Chondrocyte (in vitro differentiated cells): ENCODE measurements at regions not wholly inside any gene's neighbourhood (a gene's known extent, or its start where the extent isn't known, plus 50 kb on each side); places are given as distances from the start of the nearest gene placed in this dataset.

ENCODE experiments used
- DNase-seq: peaks from one replicate; pipeline ENCODE4 v3.0.0; 2021; ENCODE audit warnings: mixed read lengths, low spot score
- H3K27ac Mint-ChIP-seq: one replicate; pipeline ENCODE4 v1.8.0; 2021; ENCODE audit warnings: mild to moderate bottlenecking, moderate library complexity, mixed read lengths; ENCODE audit not compliant: unreplicated experiment
- H3K27me3 Mint-ChIP-seq: 2 replicates; pipeline ENCODE4 v1.8.0; 2021; ENCODE audit warnings: low read depth, mixed read lengths
- H3K36me3 Mint-ChIP-seq: 2 replicates; pipeline ENCODE4 v1.8.0; 2021; ENCODE audit warnings: low read depth, mixed read lengths
- H3K4me1 Mint-ChIP-seq: 2 replicates; pipeline ENCODE4 v1.8.0; 2021; ENCODE audit warnings: low read depth, mild to moderate bottlenecking, mixed read lengths
- H3K4me3 Mint-ChIP-seq: one replicate; pipeline ENCODE4 v1.8.0; 2021; ENCODE audit warnings: mild to moderate bottlenecking, moderate library complexity, mixed read lengths; ENCODE audit not compliant: unreplicated experiment
- H3K9me3 Mint-ChIP-seq: 2 replicates; pipeline ENCODE4 v1.8.0; 2021; ENCODE audit warnings: low read depth, mixed read lengths
- TF ChIP-seq, protein P1 (sequence below): fragments of 200-600 bp; sonication (generic); IDR thresholded peaks from 2 replicates; pipeline ENCODE4 v1.5.0; 2021; ENCODE audit warnings: antibody characterized with exemption, mild to moderate bottlenecking, moderate library complexity

DNA sequence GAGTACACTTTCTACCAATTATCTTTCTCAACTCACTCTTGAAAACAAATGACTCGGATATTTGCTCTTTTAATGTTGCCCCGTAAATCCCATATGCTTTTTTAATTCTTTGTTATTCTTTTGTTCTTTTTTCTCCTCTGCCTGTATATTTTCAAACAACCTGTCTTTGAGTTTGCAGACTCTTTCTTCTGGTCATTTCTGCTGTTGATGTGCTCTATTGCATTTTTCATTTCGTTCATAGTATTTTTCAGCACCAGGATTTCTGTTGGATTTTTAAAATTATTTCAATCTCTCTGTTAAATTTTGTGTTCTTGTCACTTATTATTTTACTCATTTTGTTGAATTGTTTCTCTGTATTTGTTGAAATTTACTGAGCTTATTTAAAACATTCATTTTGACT, 146.8 kb upstream of the B3GALT2 start:
- DNase-seq = no peak
- Mint-ChIP-seq H3K9me3 (peaks cover 51% of the 10 kb centered on the region), H3K27ac (no peak overlapping the region), H3K27me3 (no peaks in the 10 kb centered on the region), H3K4me3 (no peak overlapping the region), H3K4me1 (peaks cover 38% of the 10 kb centered on the region), H3K36me3 (peaks cover 27% of the 10 kb centered on the region)
- TF ChIP-seq, protein P1, sequence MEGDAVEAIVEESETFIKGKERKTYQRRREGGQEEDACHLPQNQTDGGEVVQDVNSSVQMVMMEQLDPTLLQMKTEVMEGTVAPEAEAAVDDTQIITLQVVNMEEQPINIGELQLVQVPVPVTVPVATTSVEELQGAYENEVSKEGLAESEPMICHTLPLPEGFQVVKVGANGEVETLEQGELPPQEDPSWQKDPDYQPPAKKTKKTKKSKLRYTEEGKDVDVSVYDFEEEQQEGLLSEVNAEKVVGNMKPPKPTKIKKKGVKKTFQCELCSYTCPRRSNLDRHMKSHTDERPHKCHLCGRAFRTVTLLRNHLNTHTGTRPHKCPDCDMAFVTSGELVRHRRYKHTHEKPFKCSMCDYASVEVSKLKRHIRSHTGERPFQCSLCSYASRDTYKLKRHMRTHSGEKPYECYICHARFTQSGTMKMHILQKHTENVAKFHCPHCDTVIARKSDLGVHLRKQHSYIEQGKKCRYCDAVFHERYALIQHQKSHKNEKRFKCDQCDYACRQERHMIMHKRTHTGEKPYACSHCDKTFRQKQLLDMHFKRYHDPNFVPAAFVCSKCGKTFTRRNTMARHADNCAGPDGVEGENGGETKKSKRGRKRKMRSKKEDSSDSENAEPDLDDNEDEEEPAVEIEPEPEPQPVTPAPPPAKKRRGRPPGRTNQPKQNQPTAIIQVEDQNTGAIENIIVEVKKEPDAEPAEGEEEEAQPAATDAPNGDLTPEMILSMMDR = no peak

DNA sequence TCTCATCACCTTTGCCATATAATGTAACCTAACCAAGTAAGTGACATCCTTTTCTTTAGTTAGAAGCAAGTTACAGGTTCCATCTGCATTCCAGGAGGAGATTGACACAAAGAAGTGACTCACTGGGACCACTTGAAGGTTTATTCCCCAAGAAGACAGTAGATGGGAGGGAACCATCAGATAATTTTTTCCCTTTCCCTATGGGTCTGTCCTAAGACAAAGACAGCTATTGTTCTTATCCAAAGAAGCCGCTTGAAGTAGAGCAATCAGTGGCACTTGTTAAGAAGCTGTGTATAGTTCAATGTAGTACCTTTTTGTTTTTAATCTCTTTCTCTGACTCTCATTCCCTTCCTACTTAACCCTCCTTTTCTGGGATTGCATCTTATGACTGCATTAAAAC, 139.9 kb upstream of the B3GALT2 start:
- Mint-ChIP-seq H3K27me3 (no peaks in the 10 kb centered on the region), H3K4me3 (no peak overlapping the region), H3K4me1 (peaks cover 27% of the 10 kb centered on the region), H3K27ac (no peak overlapping the region), H3K36me3 (peaks cover 19% of the 10 kb centered on the region), H3K9me3 (peaks cover 55% of the 10 kb centered on the region)
- TF ChIP-seq, protein P1 = no peak
- no peak for DNase-seq

DNA sequence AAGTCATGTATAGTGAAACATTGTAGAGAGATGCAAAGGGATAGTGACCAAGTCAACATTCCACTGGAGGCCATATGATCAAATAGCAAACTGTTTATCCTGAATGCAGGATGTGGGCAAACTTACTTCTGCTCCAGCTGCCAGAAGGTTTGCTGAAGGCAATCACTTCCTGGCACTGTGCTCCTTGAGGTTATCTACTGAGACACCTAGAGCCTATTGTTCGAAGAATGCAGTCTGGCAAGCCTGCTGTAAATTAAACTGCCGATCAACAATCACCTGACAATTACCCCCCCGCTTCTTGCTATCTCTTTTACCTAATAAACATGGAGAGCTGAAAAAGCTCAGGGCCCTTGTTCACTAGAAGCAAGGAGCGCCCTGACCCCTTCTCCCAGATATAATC, 139.4 kb upstream of the B3GALT2 start:
- Mint-ChIP-seq H3K27me3 (no peaks in the 10 kb centered on the region), H3K9me3 (peaks cover 55% of the 10 kb centered on the region), H3K4me3 (no peak overlapping the region), H3K27ac (no peak overlapping the region), H3K4me1 (peaks cover 32% of the 10 kb centered on the region), H3K36me3 (peaks cover 18% of the 10 kb centered on the region)
- TF ChIP-seq, protein P1 = no peak
- no peak for DNase-seq

DNA sequence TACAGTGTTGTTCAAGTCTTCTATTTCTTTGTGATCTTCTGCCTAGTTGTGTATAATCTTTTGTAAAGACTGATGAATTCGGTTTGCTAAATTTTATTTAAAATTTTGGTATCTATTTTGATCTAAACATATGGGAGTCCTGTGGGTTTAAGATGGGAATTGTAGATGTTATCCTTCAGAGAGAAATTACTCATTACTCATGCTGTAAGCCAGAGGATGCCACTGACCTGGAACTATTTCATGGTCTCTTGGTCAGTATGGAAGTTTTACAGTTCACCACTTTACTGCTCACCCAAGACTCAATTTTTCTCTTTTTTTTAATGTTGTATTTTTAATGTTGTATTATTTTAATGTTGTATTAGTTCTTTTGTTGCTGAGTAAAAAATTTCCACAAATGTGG, 138.6 kb upstream of the B3GALT2 start:
- DNase-seq = no peak
- peaks cover 34% of the 10 kb centered on the region for H3K4me1 Mint-ChIP-seq
- H3K36me3 Mint-ChIP-seq = peaks cover 16% of the 10 kb centered on the region
- H3K27me3 Mint-ChIP-seq = no peaks in the 10 kb centered on the region
- H3K27ac Mint-ChIP-seq = peak overlapping the region; percentile 77
- peaks cover 53% of the 10 kb centered on the region for H3K9me3 Mint-ChIP-seq
- TF ChIP-seq, protein P1 = no peak
- no peak overlapping the region for H3K4me3 Mint-ChIP-seq

DNA sequence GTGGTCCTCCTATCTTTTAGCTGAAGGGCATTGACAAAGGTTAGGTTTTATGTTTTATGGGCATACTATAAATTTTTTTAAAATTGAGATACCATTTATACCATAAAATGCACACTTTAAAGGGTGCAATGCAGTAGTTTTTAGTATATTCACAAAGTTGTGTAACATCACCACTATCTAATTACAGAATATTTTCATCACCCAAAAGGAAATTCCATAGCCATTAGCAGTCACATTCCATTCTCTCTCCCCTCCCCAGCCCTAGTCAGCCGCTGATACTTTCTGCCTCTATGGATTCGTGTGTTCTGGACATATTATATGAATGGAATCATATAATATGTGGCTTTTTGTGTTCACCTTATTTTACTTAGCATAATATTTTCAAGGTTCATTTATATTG, 135.8 kb upstream of the B3GALT2 start:
- peaks cover 48% of the 10 kb centered on the region for H3K9me3 Mint-ChIP-seq
- H3K36me3 Mint-ChIP-seq = peaks cover 15% of the 10 kb centered on the region
- peaks cover 34% of the 10 kb centered on the region for H3K4me1 Mint-ChIP-seq
- DNase-seq = no peak
- peak overlapping the region; percentile 91 for H3K27ac Mint-ChIP-seq
- TF ChIP-seq, protein P1 = no peak
- H3K27me3 Mint-ChIP-seq = no peaks in the 10 kb centered on the region
- no peak overlapping the region for H3K4me3 Mint-ChIP-seq
